Progenitor cell of endocrine pancreas (in vitro differentiated cells): ENCODE measurements at regions not wholly inside any gene's neighbourhood (a gene's known extent, or its start where the extent isn't known, plus 50 kb on each side); places are given as distances from the start of the nearest gene placed in this dataset.
A peak's percentile ranks its signal among the peaks of the same experiment; 100 is the strongest.

ENCODE experiments used
- DNase-seq: peaks from one replicate; pipeline ENCODE4 v3.0.0; 2021; ENCODE audit warnings: low spot score; ENCODE audit not compliant: unreplicated experiment
- H3K27ac Mint-ChIP-seq: 2 replicates; pipeline ENCODE4 v1.8.0; 2021; ENCODE audit warnings: mild to moderate bottlenecking, moderate library complexity, mixed read lengths
- H3K27me3 Mint-ChIP-seq: 2 replicates; pipeline ENCODE4 v1.8.0; 2021; ENCODE audit warnings: mixed read lengths
- H3K36me3 Mint-ChIP-seq: 2 replicates; pipeline ENCODE4 v1.8.0; 2022; ENCODE audit warnings: mixed read lengths; ENCODE audit not compliant: insufficient read depth
- H3K4me1 Mint-ChIP-seq: 2 replicates; pipeline ENCODE4 v1.8.0; 2021; ENCODE audit warnings: low read depth, mixed read lengths
- H3K4me3 Mint-ChIP-seq: 2 replicates; pipeline ENCODE4 v1.8.0; 2021; ENCODE audit warnings: low read depth, mild to moderate bottlenecking, moderate library complexity, mixed read lengths
- H3K9me3 Mint-ChIP-seq: 2 replicates; pipeline ENCODE4 v1.8.0; 2021; ENCODE audit warnings: low read depth, mixed read lengths
- CTCF ChIP-seq: fragments of 200-600 bp; sonication (generic); IDR thresholded peaks from one replicate; pipeline ENCODE4 v1.5.0; 2021; ENCODE audit warnings: antibody characterized with exemption, mild to moderate bottlenecking; ENCODE audit not compliant: unreplicated experiment

- no peak for DNase-seq
- Mint-ChIP-seq H3K4me3 (no peak overlapping the region), H3K9me3 (no peaks in the 10 kb centered on the region), H3K27ac (no peak overlapping the region), H3K36me3 (no peaks in the 10 kb centered on the region), H3K4me1 (peaks cover 6% of the 10 kb centered on the region), H3K27me3 (no peaks in the 10 kb centered on the region)
- TF ChIP-seq CTCF: no peak
These were observed 91.5 kb upstream of the MEF2A start for GRCh38 chr15:99473981-99474906.

- H3K36me3 Mint-ChIP-seq: no peaks in the 10 kb centered on the region
- no peak for TF ChIP-seq CTCF
- H3K4me1 Mint-ChIP-seq: peaks cover 6% of the 10 kb centered on the region
- DNase-seq: no peak
- no peaks in the 10 kb centered on the region for H3K9me3 Mint-ChIP-seq
- no peak overlapping the region for H3K4me3 Mint-ChIP-seq
- peaks cover 3% of the 10 kb centered on the region for H3K27me3 Mint-ChIP-seq
- no peak overlapping the region for H3K27ac Mint-ChIP-seq
These were observed 90.7 kb upstream of the MEF2A start for GRCh38 chr15:99474909-99475753.

GRCh38 chr15:99475754-99476412, 89.9 kb upstream of the MEF2A start:
- Mint-ChIP-seq H3K4me1 (peaks cover 6% of the 10 kb centered on the region), H3K9me3 (no peaks in the 10 kb centered on the region), H3K27me3 (peaks cover 3% of the 10 kb centered on the region), H3K27ac (no peak overlapping the region), H3K4me3 (no peak overlapping the region), H3K36me3 (no peaks in the 10 kb centered on the region)
- DNase-seq: no peak
- no peak for TF ChIP-seq CTCF

GRCh38 chr15:99476413-99477222, 89.2 kb upstream of the MEF2A start:
- H3K9me3 Mint-ChIP-seq: no peaks in the 10 kb centered on the region
- peak overlapping the region; percentile 14 for H3K27ac Mint-ChIP-seq
- peaks cover 6% of the 10 kb centered on the region for H3K4me1 Mint-ChIP-seq
- H3K36me3 Mint-ChIP-seq: no peaks in the 10 kb centered on the region
- no peak for DNase-seq
- peaks cover 3% of the 10 kb centered on the region for H3K27me3 Mint-ChIP-seq
- no peak for TF ChIP-seq CTCF
- no peak overlapping the region for H3K4me3 Mint-ChIP-seq
